H1 (cell line): ENCODE measurements at regions not wholly inside any gene's neighbourhood (a gene's known extent, or its start where the extent isn't known, plus 50 kb on each side); places are given as distances from the start of the nearest gene placed in this dataset.

Experiments
- CHD1 ChIP-seq: IDR thresholded peaks from 2 replicates; pipeline ENCODE4 v1.6.1; 2012; ENCODE audit warnings: low read depth, low read length, improper control_type of control experiment
- CHD7 ChIP-seq: fragments of 300-600 bp; sonication (generic); IDR thresholded peaks from 2 replicates; pipeline ENCODE4 v1.7.1; 2012; ENCODE audit warnings: low read length, moderate library complexity, mild to moderate bottlenecking, inconsistent platforms; ENCODE audit not compliant: insufficient replicate concordance
- RBBP5 ChIP-seq: IDR thresholded peaks from 2 replicates; pipeline ENCODE4 v1.7.1; 2012; ENCODE audit warnings: low read depth, mild to moderate bottlenecking, inconsistent platforms, low read length, moderate library complexity, borderline replicate concordance
- SP4 ChIP-seq: IDR thresholded peaks from 2 replicates; pipeline ENCODE4 v1.6.1; 2012; ENCODE audit warnings: low read length, inconsistent platforms
- TBP ChIP-seq: IDR thresholded peaks from 2 replicates; pipeline ENCODE4 v1.6.1; 2011; ENCODE audit warnings: low read depth, low read length, improper control_type of control experiment
- TCF12 ChIP-seq: IDR thresholded peaks from 2 replicates; pipeline ENCODE4 v1.6.1; 2011; ENCODE audit warnings: low read depth, mild to moderate bottlenecking, low read length

DNA sequence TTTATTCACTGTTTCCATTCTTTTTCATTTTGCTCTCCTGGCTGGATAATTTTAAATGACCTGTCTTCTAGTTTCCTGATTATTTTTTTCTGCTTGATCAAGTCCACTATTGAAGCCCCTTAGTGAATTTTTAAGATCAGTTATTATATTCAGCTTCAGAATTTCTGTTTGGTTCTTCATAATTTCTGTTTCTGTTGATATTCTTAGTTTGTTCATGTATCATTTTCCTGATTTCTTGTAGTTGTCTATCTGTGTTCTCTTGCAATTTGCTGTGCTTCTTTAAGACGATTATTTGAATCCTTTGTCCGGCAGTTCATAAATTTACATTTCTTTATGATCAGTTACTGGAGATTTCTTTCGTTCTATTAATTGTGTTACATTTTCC is 75.2 kb upstream of the CCDC71L start (continued):
- TF ChIP-seq CHD7, result no peak
- no peak for TF ChIP-seq SP4
- no peak for TF ChIP-seq TBP
- no peak for TF ChIP-seq TCF12
- no peak for TF ChIP-seq RBBP5
- TF ChIP-seq CHD1, result no peak
